Brain microvascular endothelial cell (primary cell): ENCODE measurements at regions not wholly inside any gene's neighbourhood (a gene's known extent, or its start where the extent isn't known, plus 50 kb on each side); places are given as distances from the start of the nearest gene placed in this dataset.
A peak's percentile ranks its signal among the peaks of the same experiment; 100 is the strongest.

Source experiments
- DNase-seq: peaks from one replicate; pipeline ENCODE4 v3.0.0-alpha.2; 2020
- H3K27ac ChIP-seq: fragments of 250-450 bp; sonication (Bioruptor Pico); 2 replicates; pipeline ENCODE4 v1.5.1; 2020; ENCODE audit warnings: mild to moderate bottlenecking, moderate library complexity
- H3K27me3 ChIP-seq: fragments of 250-450 bp; sonication (Bioruptor Pico); replicated peaks from 2 replicates; pipeline ENCODE4 v1.5.1; 2020; ENCODE audit warnings: mild to moderate bottlenecking
- H3K36me3 ChIP-seq: fragments of 250-450 bp; sonication (Bioruptor Pico); replicated peaks from 2 replicates; pipeline ENCODE4 v1.5.1; 2020; ENCODE audit warnings: mild to moderate bottlenecking
- H3K4me3 ChIP-seq: 2 replicates; pipeline ENCODE4 v1.5.1; 2011; ENCODE audit warnings: low read depth, mild to moderate bottlenecking, control low read depth, low read length, moderate library complexity
- in situ Hi-C: cut with HindIII; loops from 2 replicates; pipeline ENCODE4 v1.10.0; 2017; ENCODE audit warnings: low sequenced_read_pairs, low pct_ligation_motif_present
- TF ChIP-seq, protein P1 (sequence below): IDR thresholded peaks from 2 replicates; pipeline ENCODE4 v1.5.1; 2011; ENCODE audit warnings: low read depth, mild to moderate bottlenecking, moderate library complexity, low read length, control low read depth, inconsistent platforms; ENCODE audit errors: missing control alignments

- no peak for DNase-seq
- H3K27ac ChIP-seq = no peak overlapping the region
- no peaks in the 10 kb centered on the region for H3K36me3 ChIP-seq
- H3K27me3 ChIP-seq = no peaks in the 10 kb centered on the region
- in situ Hi-C loops = no loop called here
- TF ChIP-seq, protein P1, sequence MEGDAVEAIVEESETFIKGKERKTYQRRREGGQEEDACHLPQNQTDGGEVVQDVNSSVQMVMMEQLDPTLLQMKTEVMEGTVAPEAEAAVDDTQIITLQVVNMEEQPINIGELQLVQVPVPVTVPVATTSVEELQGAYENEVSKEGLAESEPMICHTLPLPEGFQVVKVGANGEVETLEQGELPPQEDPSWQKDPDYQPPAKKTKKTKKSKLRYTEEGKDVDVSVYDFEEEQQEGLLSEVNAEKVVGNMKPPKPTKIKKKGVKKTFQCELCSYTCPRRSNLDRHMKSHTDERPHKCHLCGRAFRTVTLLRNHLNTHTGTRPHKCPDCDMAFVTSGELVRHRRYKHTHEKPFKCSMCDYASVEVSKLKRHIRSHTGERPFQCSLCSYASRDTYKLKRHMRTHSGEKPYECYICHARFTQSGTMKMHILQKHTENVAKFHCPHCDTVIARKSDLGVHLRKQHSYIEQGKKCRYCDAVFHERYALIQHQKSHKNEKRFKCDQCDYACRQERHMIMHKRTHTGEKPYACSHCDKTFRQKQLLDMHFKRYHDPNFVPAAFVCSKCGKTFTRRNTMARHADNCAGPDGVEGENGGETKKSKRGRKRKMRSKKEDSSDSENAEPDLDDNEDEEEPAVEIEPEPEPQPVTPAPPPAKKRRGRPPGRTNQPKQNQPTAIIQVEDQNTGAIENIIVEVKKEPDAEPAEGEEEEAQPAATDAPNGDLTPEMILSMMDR = no peak
- H3K4me3 ChIP-seq = no peak overlapping the region
Observed at GRCh38 chr10:84063440-84063839, 75.9 kb upstream of the GHITM start.

DNA sequence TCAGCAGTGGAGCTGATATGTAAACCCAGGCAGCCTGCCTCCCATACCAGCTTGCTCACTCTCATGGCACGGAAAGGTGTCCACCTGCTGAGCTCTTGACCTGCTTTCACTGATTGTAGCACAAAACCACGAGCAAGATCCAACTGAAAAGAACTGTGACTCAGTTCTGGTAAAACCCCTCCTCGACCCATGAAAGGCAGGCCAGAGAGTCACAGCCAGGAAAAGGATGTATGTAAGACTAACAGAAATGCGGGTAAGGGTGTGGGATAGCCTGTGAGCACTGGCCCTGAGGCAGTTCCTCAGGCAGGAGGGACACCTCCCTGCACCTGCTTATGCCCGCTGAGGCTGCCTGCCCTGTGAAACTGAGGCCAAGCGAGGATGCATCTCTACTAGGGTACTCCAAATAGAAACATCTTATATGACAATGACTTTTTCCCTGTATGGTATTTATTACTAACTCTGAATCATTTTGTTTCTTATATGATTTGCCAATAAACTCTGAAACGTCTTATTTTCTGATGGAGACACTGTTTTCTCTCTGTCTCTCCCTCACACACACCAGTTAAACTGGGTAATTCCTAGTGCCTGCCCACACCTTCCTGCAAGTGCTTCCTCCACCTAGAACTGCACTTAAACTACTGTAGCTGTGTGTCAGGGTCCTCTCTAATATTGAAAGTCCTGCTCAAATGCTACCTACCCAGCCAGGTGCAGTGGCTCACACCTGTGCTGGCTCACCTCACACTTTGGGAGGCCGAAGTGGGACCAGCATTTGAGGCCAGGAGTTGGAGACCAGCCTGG lies 73.3 kb upstream of the GHITM start:
- TF ChIP-seq, protein P1 = no peak
- Histone ChIP-seq H3K36me3 (no peaks in the 10 kb centered on the region), H3K27me3 (no peaks in the 10 kb centered on the region), H3K27ac (no peak overlapping the region), H3K4me3 (no peak overlapping the region)
- DNase-seq = no peak
- in situ Hi-C loops = no loop called here

GRCh38 chr10:84074521-84074920 lies 64.8 kb upstream of the GHITM start:
- in situ Hi-C loops = no loop called here
- no peak for DNase-seq
- Histone ChIP-seq H3K27me3 (no peaks in the 10 kb centered on the region), H3K27ac (no peak overlapping the region), H3K36me3 (no peaks in the 10 kb centered on the region), H3K4me3 (no peak overlapping the region)
- TF ChIP-seq, protein P1 = no peak

- H3K27ac ChIP-seq = no peak overlapping the region
- no peaks in the 10 kb centered on the region for H3K36me3 ChIP-seq
- in situ Hi-C loops = no loop called here
- TF ChIP-seq, protein P1 = no peak
- no peak overlapping the region for H3K4me3 ChIP-seq
- H3K27me3 ChIP-seq = no peaks in the 10 kb centered on the region
- no peak for DNase-seq
Observed at GRCh38 chr10:84075226-84076046, 63.9 kb upstream of the GHITM start.

DNA sequence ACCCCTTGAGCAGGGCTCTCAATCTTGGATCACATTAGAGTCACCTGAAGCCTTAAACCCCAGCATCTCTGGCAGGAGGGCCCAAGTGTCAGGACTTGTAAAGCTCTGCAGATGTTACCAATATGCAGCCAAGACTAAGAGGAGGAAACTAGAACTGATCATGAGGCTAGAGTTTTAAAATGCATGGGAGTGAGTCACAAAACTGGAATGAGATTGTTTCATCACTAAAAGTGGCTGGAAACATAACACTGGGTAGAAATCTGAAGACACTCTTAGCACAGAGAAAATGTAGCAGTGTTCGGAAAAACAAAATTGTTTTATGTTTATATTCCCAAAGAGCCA lies 63.3 kb upstream of the GHITM start:
- no peaks in the 10 kb centered on the region for H3K27me3 ChIP-seq

More for the DNA sequence above, 63.3 kb upstream of the GHITM start:
- H3K4me3 ChIP-seq = no peak overlapping the region
- no peaks in the 10 kb centered on the region for H3K36me3 ChIP-seq
- TF ChIP-seq, protein P1 = no peak
- in situ Hi-C loops = no loop called here
- DNase-seq = peak; percentile 28
- H3K27ac ChIP-seq = no peak overlapping the region
